ENCODE measurements at regions not wholly inside any gene's neighbourhood (a gene's known extent, or its start where the extent isn't known, plus 50 kb on each side); places are given as distances from the start of the nearest gene placed in this dataset.

GRCh38 chr6:112979830-112980229, 632.7 kb downstream of the RFPL4B start:
- no peak for DNase-seq (ENCODE audit: low read depth, low spot score)
- no peak for TF ChIP-seq CTCF (IDR thresholded peaks at IDR 0.05; ENCODE audit: insufficient read depth, low read length, missing control alignments)
- ChIA-PET CTCF (interaction anchor here (1.4 kb wide), 2 partner anchors 11 to 956 kb away, joined by 3 read pairs; no protein-coding TSS in a partner anchor), POLR2A (no interaction called here)
- H3K4me3 ChIP-seq (ENCODE audit: low read depth, low read length): no peak overlapping the region

GRCh38 chr6:112980676-112981075, 633.5 kb downstream of the RFPL4B start:
- no peak for DNase-seq (ENCODE audit: low read depth, low spot score)
- TF ChIP-seq CTCF (IDR thresholded peaks at IDR 0.05; ENCODE audit: insufficient read depth, low read length, missing control alignments): no peak
- no peak overlapping the region for H3K4me3 ChIP-seq (ENCODE audit: low read depth, low read length)
- ChIA-PET POLR2A (no interaction called here), CTCF (interaction anchor here (1.4 kb wide), 1 partner anchor 955 kb away, joined by 3 read pairs; no protein-coding TSS in a partner anchor)

- no peak overlapping the region for H3K4me3 ChIP-seq (ENCODE audit: low read depth, low read length)
- TF ChIP-seq CTCF (IDR thresholded peaks at IDR 0.05; ENCODE audit: insufficient read depth, low read length, missing control alignments): no peak
- CTCF ChIA-PET: no interaction called here
- no peak for DNase-seq (ENCODE audit: low read depth, low spot score)
- POLR2A ChIA-PET: no interaction called here
These were observed 636.7 kb downstream of the RFPL4B start for GRCh38 chr6:112983713-112984261.

- DNase-seq (ENCODE audit: low read depth, low spot score): no peak
- ChIA-PET POLR2A (no interaction called here), CTCF (no interaction called here)
- no peak overlapping the region for H3K4me3 ChIP-seq (ENCODE audit: low read depth, low read length)
- no peak for TF ChIP-seq CTCF (IDR thresholded peaks at IDR 0.05; ENCODE audit: insufficient read depth, low read length, missing control alignments)
These were observed 637.8 kb downstream of the RFPL4B start for GRCh38 chr6:112984899-112985298.

- no peak for DNase-seq (ENCODE audit: low read depth, low spot score)
- CTCF ChIA-PET: interaction anchor here (1.0 kb wide), 1 partner anchor 37 kb away, joined by 3 read pairs; no protein-coding TSS in a partner anchor
- H3K4me3 ChIP-seq (ENCODE audit: low read depth, low read length): no peak overlapping the region
- TF ChIP-seq CTCF (IDR thresholded peaks at IDR 0.05; ENCODE audit: insufficient read depth, low read length, missing control alignments): no peak
- POLR2A ChIA-PET: no interaction called here
These were observed 639.2 kb downstream of the RFPL4B start for GRCh38 chr6:112986321-112986720.

- POLR2A ChIA-PET: no interaction called here
- no peak for TF ChIP-seq CTCF (IDR thresholded peaks at IDR 0.05; ENCODE audit: insufficient read depth, low read length, missing control alignments)
- H3K4me3 ChIP-seq (ENCODE audit: low read depth, low read length): no peak overlapping the region
- CTCF ChIA-PET: no interaction called here
- no peak for DNase-seq (ENCODE audit: low read depth, low spot score)
These were observed 641.6 kb downstream of the RFPL4B start for GRCh38 chr6:112988748-112989147.
